GM12878 (cell line): ENCODE measurements at regions not wholly inside any gene's neighbourhood (a gene's known extent, or its start where the extent isn't known, plus 50 kb on each side); places are given as distances from the start of the nearest gene placed in this dataset.

Experiments used
- ATAC-seq: fragments of 200-7000 bp; cut with Tn5 transposase; 3 replicates; pipeline ENCODE4 v1.9.1; 2020; ENCODE audit warnings: mild to moderate bottlenecking, moderate library complexity
- BruUV-seq: library from RNA; stranded (reverse); fragments of 400-500 nt; replicated peaks from 2 replicates; lab custom pipeline; 2021; lab: Mats Ljungman, UMichigan
- CTCF ChIA-PET: fragments of 300-600 bp; sonication (Branson Sonifier 250); formaldehyde crosslinking; extraction: SDS; loops from one replicate; lab custom pipeline; 2021; ENCODE audit warnings: inconsistent platforms; lab: Yijun Ruan, JAX
- POLR2A ChIA-PET: fragments of 350-600 bp; formaldehyde crosslinking; extraction: SDS; loops from one replicate; lab custom pipeline; 2021; ENCODE audit warnings: inconsistent platforms; lab: Charles Lee
- RAD21 ChIA-PET: fragments of 300-600 bp; sonication (Branson Sonifier 250); formaldehyde crosslinking; loops from one replicate; lab custom pipeline; 2023; ENCODE audit warnings: antibody characterized with exemption; ENCODE audit not compliant: unreplicated experiment; lab: Charles Lee
- SMC1A ChIA-PET: fragments of 300-600 bp; sonication (Branson Sonifier 250); formaldehyde crosslinking; loops from one replicate; lab custom pipeline; 2023; ENCODE audit not compliant: unreplicated experiment, uncharacterized antibody; lab: Charles Lee
- DNase-seq: peaks from one replicate; pipeline ENCODE4 v3.0.0-alpha.2; 2011; ENCODE audit warnings: low read depth, low spot score
- FAIRE-seq: peaks from 3 replicates; lab custom pipeline; 2011; peaks lifted over from hg19 to GRCh38; lab: Jason Lieb, UNC
- H2AFZ ChIP-seq: 2 replicates; pipeline ENCODE4 v1.6.0; 2011; ENCODE audit warnings: low read depth, low read length, control low read depth; ENCODE audit not compliant: control insufficient read depth
- H3K27ac ChIP-seq: 2 replicates; pipeline ENCODE4 v1.5.1; 2011; ENCODE audit warnings: control low read depth; ENCODE audit not compliant: control insufficient read depth, insufficient read depth
- H3K27me3 ChIP-seq, 2 experiments: replicated peaks in 1 of 2; 2 replicates each; pipeline versions ENCODE4 v1.6.0 to v1.6.1; 2011; ENCODE audit warnings: low read length in 1 of 2; ENCODE audit not compliant: control insufficient read depth in 2 of 2, insufficient read depth in 2 of 2
- H3K36me3 ChIP-seq, 2 experiments: 2 replicates each; pipeline ENCODE4 v1.5.1; 2011; ENCODE audit warnings: low read length in 1 of 2; ENCODE audit not compliant: control insufficient read depth in 2 of 2, insufficient read depth in 2 of 2
- H3K4me1 ChIP-seq: 2 replicates; pipeline ENCODE4 v1.6.1; 2011; ENCODE audit warnings: mild to moderate bottlenecking, low read length, moderate library complexity, mixed read lengths; ENCODE audit not compliant: control insufficient read depth, insufficient read depth
- H3K4me2 ChIP-seq: 2 replicates; pipeline ENCODE4 v1.6.0; 2011; ENCODE audit warnings: control low read depth; ENCODE audit not compliant: control insufficient read depth, insufficient read depth
- H3K4me3 ChIP-seq: fragments of 200-600 bp; sonication (generic); 2 replicates; pipeline ENCODE4 v1.5.1; 2016
- H3K79me2 ChIP-seq: 2 replicates; pipeline ENCODE4 v1.6.0; 2011; ENCODE audit warnings: low read length; ENCODE audit not compliant: control insufficient read depth, insufficient read depth
- H3K9ac ChIP-seq: 2 replicates; pipeline ENCODE4 v1.8.0; 2011; ENCODE audit warnings: low read length, control low read depth, mixed read lengths; ENCODE audit not compliant: control insufficient read depth, insufficient read depth
- H3K9me3 ChIP-seq: replicated peaks from 3 replicates; pipeline ENCODE4 v1.5.1; 2011; ENCODE audit warnings: mild to moderate bottlenecking, low read length; ENCODE audit not compliant: control insufficient read depth, insufficient read depth
- H4K20me1 ChIP-seq: 2 replicates; pipeline ENCODE4 v1.6.0; 2011; ENCODE audit not compliant: control insufficient read depth, insufficient read depth
- ELK1 ChIP-seq: IDR thresholded peaks from 2 replicates; pipeline ENCODE4 v1.6.1; 2012; ENCODE audit warnings: low read depth, low read length, improper control_type of control experiment
- FOXK2 ChIP-seq: fragments of 450-650 bp; IDR thresholded peaks from 2 replicates; pipeline ENCODE4 v1.6.1; 2017; ENCODE audit warnings: mild to moderate bottlenecking, moderate library complexity
- KAT2A ChIP-seq: conservative IDR thresholded peaks from 2 replicates; pipeline ENCODE4 v1.6.1; 2011; ENCODE audit warnings: low read depth, low read length; ENCODE audit not compliant: control insufficient read depth
- NR2F1 ChIP-seq: fragments of 450-650 bp; conservative IDR thresholded peaks from 2 replicates; pipeline ENCODE4 v1.6.1; 2017; ENCODE audit warnings: mild to moderate bottlenecking
- RAD21 ChIP-seq: IDR thresholded peaks from 2 replicates; pipeline ENCODE4 v1.6.1; 2011; ENCODE audit warnings: mild to moderate bottlenecking, low read depth, low read length, moderate library complexity; ENCODE audit not compliant: insufficient read depth
- SIN3A ChIP-seq: IDR thresholded peaks from 2 replicates; pipeline ENCODE4 v1.6.1; 2012; ENCODE audit warnings: low read depth, low read length, improper control_type of control experiment
- TAF1 ChIP-seq: IDR thresholded peaks from 2 replicates; pipeline ENCODE4 v1.6.1; 2011; ENCODE audit warnings: mild to moderate bottlenecking, low read depth, low read length, borderline replicate concordance
- TBL1XR1 ChIP-seq: IDR thresholded peaks from 2 replicates; pipeline ENCODE4 v1.6.1; 2012; ENCODE audit warnings: low read depth, low read length, improper control_type of control experiment
- ZBED1 ChIP-seq: IDR thresholded peaks from 2 replicates; pipeline ENCODE4 v1.6.1; 2016; ENCODE audit warnings: borderline replicate concordance
- WGBS: methylation state at CpG from one replicate; pipeline ENCODE4 v1.1.6; 2016; ENCODE audit warnings: low lambda C conversion rate; ENCODE audit not compliant: insufficient replicate concordance, insufficient coverage; ENCODE audit errors: missing lambda C conversion rate; 5-methylcytosine and 5-hydroxymethylcytosine counted together
- in situ Hi-C: fragments of 300-500 bp; cut with MboI; formaldehyde crosslinking; loops from 9 replicates; pipeline ENCODE4 v1.14.3; 2018; ENCODE audit warnings: mixed read lengths
- intact Hi-C: fragments of 100-400 bp; cut with micrococcal nuclease; formaldehyde crosslinking; loops from one replicate; pipeline ENCODE4 v1.14.2; 2022; ENCODE audit not compliant: unreplicated experiment

DNA sequence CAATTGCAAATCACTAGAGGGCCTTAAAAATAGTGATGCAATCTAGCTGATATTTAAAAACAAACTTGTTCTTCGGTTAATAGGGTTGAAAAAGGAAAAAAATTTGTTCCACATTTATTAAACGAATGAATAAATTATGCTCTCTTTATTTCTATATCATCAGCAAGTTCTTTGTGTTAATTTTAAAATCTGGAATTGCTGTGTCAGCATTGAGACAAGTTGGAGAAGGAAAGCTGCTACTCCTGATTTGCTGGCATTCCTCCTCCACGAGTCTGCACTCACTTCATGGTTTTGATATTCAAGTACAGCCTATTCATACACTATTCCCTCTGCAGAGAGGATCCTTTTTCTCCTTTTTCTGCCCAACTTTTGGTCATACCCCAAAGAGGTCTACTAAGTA lies 117.6 kb downstream of the MRPL39 start:
- Histone ChIP-seq H2AFZ (no peak overlapping the region; the same call in 1 of the 2 replicates), H3K9ac (no peak overlapping the region), H3K27me3 (no peaks in the 10 kb centered on the region), H4K20me1 (no peaks in the 10 kb centered on the region), H3K36me3 (peaks cover 0 to 6% of the 10 kb centered on the region in 2 experiments; a peak in 2 of 4 replicates), H3K27ac (peak overlapping the region; percentile 71), H3K4me2 (peak overlapping the region; percentile 24; the same call in 1 of the 2 replicates), H3K4me3 (no peak overlapping the region), H3K9me3 (peaks cover 25% of the 10 kb centered on the region), H3K4me1 (peaks cover 55% of the 10 kb centered on the region), H3K79me2 (peaks cover 14% of the 10 kb centered on the region)
- no TSS peak for BruUV-seq
- DNase-seq (no peak), FAIRE-seq (no peak), ATAC-seq (no peak)
- intact Hi-C loops (no loop called here), in situ Hi-C loops (no loop called here)
- ChIA-PET SMC1A (interaction anchor here (0.6 to 8.0 kb wide), 16 partner anchors 8 to 116 kb away, joined by 3 to 84 read pairs (median 9); no protein-coding TSS in a partner anchor), POLR2A (interaction anchor here (0.5 to 2.9 kb wide), 7 partner anchors 9 to 189 kb away, joined by 3 to 18 read pairs (median 3); no protein-coding TSS in a partner anchor), CTCF (interaction anchor here (0.5 to 2.3 kb wide), 5 partner anchors 9 to 206 kb away, joined by 3 to 11 read pairs (median 3); no protein-coding TSS in a partner anchor), RAD21 (interaction anchor here (0.8 to 4.0 kb wide), 9 partner anchors 9 to 75 kb away, joined by 3 to 34 read pairs (median 5); no protein-coding TSS in a partner anchor)
- WGBS, result 65% methylated on average over 3 of the region's 3 CpGs
- no peak for TF ChIP-seq TAF1
- no peak for TF ChIP-seq ZBED1
- TF ChIP-seq NR2F1, result no peak
- no peak for TF ChIP-seq FOXK2
- no peak for TF ChIP-seq RAD21
- no peak for TF ChIP-seq ELK1
- no peak for TF ChIP-seq SIN3A
- no peak for TF ChIP-seq KAT2A
- no peak for TF ChIP-seq TBL1XR1
